ENCODE measurements at regions not wholly inside any gene's neighbourhood (a gene's known extent, or its start where the extent isn't known, plus 50 kb on each side); places are given as distances from the start of the nearest gene placed in this dataset.
"Not testable (repeated sequence)": the region's sequence is repeated elsewhere in the genome, so short reads cannot be mapped to it uniquely, and the experiment has no call there.

DNA sequence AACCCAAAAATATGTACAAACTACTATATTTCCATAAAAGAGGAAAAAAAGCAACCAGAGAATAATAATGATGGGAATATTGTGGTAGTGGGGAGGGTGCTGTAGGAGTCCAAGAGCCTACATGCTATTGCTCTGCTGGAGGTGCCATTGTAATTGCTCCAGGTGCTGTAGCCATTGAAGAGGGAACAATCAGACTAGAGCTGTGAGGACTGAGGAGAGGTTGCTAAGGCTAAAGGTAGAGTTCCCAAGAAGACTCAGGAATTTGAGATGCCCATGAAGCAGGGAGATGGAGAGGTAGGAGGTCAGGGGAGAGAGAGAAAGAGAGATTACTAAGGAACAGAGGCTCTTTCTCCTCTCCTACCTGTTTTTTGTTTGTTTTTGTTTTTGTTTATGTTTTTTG is 394.0 kb downstream of the DMRTA1 start:
- DNase-seq = no peak
- no peak overlapping the region for H3K27ac ChIP-seq (ENCODE audit: low read length)
- intact Hi-C loops (cut with DNase I) = no loop called here
- no peaks in the 10 kb centered on the region for H3K4me1 ChIP-seq (ENCODE audit: control insufficient read depth, insufficient read depth, low read length)
- H3K4me3 ChIP-seq (ENCODE audit: low read length) = no peak overlapping the region
- H3K27me3 ChIP-seq (ENCODE audit: control insufficient read depth, insufficient read depth) = no peaks in the 10 kb centered on the region
- no peaks in the 10 kb centered on the region for H3K9me3 ChIP-seq (ENCODE audit: control insufficient read depth, low read length)
- ATAC-seq = no peak

DNA sequence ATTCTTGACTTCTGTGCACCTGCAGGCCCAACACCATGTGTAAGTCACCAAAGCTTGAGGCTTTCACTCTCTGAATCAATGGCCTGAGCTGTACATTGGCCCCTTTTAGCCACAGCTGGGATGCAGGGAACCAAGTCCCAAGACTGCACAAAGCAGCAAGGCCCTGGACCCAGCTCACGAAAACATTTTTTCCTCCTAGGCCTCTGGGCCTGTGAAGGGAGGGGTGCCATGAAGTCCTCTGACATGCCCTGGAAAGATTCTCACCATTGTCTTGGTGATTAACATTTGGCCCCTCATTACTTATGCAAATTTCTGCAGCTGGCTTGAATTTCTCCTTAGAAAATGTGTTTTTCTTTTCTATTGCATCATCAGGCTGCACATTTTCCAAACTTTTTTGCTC is 398.6 kb downstream of the DMRTA1 start:
- DNase-seq; H3K27ac ChIP-seq (ENCODE audit: low read length); ATAC-seq; H3K27me3 ChIP-seq (ENCODE audit: control insufficient read depth, insufficient read depth); intact Hi-C loops (cut with DNase I); H3K9me3 ChIP-seq (ENCODE audit: control insufficient read depth, low read length); H3K4me1 ChIP-seq (ENCODE audit: control insufficient read depth, insufficient read depth, low read length); H3K4me3 ChIP-seq (ENCODE audit: low read length): not testable (repeated sequence)
- 78% methylated on average over 1 of the region's 1 CpG for WGBS

DNA sequence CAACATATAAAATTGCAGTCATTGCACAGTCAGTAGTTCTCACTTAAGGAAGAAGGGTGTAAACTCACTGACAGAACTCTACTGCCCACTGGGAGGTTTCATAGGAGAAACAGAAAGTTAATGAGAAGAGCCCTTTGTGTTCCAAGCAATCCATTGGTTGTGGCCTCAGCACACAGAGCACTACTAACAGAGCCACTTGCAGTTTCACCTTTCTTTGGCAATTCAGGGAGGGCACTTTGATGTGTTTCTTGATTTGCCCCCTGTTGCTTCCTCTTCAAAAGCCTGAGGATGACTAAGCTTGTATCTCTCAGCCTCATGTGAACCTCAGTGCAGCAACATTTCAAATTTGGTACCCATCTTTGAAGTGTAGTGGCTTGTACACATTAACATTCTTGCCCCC is 409.4 kb downstream of the DMRTA1 start:
- intact Hi-C loops (cut with DNase I) = no loop called here
- DNase-seq (no peak), ATAC-seq (no peak)
- Histone ChIP-seq H3K9me3 (ENCODE audit: control insufficient read depth, low read length) (no peaks in the 10 kb centered on the region), H3K27ac (ENCODE audit: low read length) (no peak overlapping the region), H3K27me3 (ENCODE audit: control insufficient read depth, insufficient read depth) (no peaks in the 10 kb centered on the region), H3K4me1 (ENCODE audit: control insufficient read depth, insufficient read depth, low read length) (no peaks in the 10 kb centered on the region), H3K4me3 (ENCODE audit: low read length) (no peak overlapping the region)

DNA sequence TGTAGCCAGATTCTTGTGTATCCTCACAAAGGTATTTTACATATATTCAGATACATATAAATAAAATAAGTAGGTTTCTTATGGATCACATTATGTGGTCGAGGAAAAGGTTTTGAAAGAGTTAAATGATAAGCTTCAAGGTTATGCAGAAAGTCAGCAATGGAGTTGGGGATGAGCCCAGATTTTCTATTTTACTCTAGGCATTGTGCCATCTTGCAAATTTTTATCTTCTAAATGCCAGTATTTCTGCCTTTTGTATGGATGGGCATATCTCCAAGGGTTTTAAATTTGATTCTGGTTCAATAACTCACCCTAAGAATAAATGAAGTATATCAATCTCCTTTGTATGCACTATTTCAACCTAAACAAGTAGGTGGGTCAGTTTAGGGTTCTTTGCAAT is 410.7 kb downstream of the DMRTA1 start:
- DNase-seq (no peak), ATAC-seq (no peak)
- Histone ChIP-seq H3K4me1 (ENCODE audit: control insufficient read depth, insufficient read depth, low read length) (no peaks in the 10 kb centered on the region), H3K27ac (ENCODE audit: low read length) (no peak overlapping the region), H3K9me3 (ENCODE audit: control insufficient read depth, low read length) (no peaks in the 10 kb centered on the region), H3K27me3 (ENCODE audit: control insufficient read depth, insufficient read depth) (no peaks in the 10 kb centered on the region), H3K4me3 (ENCODE audit: low read length) (no peak overlapping the region)
- intact Hi-C loops (cut with DNase I) = no loop called here
- 67% methylated on average over 1 of the region's 1 CpG for WGBS

DNA sequence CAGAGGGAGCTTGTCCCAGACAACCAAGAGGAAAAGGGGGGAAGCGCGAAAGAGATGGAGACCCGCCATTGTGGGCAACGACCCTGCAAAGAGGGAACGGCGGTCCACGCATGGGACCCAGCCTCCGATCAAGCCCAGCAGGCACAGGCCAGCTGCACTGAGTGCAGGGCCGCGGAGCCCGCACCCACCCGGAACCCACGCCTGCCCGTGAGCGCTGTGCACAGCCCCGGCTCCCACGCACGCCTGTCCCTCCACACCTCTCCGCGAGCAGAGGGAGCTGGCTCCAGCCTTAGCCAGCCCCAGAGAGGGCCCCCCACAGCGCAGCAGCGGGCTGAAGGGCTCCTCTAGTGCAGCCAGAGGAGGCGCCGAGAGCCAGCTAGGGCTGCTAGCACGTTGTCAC is 416.5 kb downstream of the DMRTA1 start:
- WGBS = 91% methylated on average over 25 of the region's 25 CpGs
- H3K4me3 ChIP-seq (ENCODE audit: low read length) = no peak overlapping the region
- no peak overlapping the region for H3K27ac ChIP-seq (ENCODE audit: low read length)
- no peaks in the 10 kb centered on the region for H3K4me1 ChIP-seq (ENCODE audit: control insufficient read depth, insufficient read depth, low read length)
- peak in 1 of 2 donors; percentile 36 for ATAC-seq
- no peaks in the 10 kb centered on the region for H3K27me3 ChIP-seq (ENCODE audit: control insufficient read depth, insufficient read depth)
- intact Hi-C loops (cut with DNase I) = no loop called here
- no peak for DNase-seq
- H3K9me3 ChIP-seq (ENCODE audit: control insufficient read depth, low read length) = no peaks in the 10 kb centered on the region

DNA sequence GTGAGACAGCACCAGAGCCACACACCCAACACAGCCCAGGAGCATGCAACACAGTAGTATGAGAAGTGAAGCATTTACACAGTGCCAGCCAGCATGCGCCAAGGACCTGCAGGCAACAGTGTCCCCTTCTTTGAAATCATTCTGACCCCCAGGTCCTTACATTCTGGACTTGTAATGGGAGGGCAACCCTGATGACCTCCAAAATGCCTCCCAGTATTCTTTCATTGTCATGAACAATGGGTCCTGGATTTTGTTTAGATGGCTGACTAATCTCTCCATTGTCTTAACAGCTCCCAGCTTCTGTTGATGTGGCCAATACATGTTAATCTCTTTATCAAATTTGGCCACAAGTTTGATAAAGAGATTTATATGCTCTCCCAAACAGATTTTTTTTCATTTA is 417.1 kb downstream of the DMRTA1 start:
- Histone ChIP-seq H3K4me1 (ENCODE audit: control insufficient read depth, insufficient read depth, low read length) (no peaks in the 10 kb centered on the region), H3K4me3 (ENCODE audit: low read length) (no peak overlapping the region), H3K27ac (ENCODE audit: low read length) (no peak overlapping the region), H3K9me3 (ENCODE audit: control insufficient read depth, low read length) (no peaks in the 10 kb centered on the region), H3K27me3 (ENCODE audit: control insufficient read depth, insufficient read depth) (no peaks in the 10 kb centered on the region)
- ATAC-seq (no peak), DNase-seq (no peak)
- intact Hi-C loops (cut with DNase I) = no loop called here
- 80% methylated on average over 1 of the region's 1 CpG for WGBS

DNA sequence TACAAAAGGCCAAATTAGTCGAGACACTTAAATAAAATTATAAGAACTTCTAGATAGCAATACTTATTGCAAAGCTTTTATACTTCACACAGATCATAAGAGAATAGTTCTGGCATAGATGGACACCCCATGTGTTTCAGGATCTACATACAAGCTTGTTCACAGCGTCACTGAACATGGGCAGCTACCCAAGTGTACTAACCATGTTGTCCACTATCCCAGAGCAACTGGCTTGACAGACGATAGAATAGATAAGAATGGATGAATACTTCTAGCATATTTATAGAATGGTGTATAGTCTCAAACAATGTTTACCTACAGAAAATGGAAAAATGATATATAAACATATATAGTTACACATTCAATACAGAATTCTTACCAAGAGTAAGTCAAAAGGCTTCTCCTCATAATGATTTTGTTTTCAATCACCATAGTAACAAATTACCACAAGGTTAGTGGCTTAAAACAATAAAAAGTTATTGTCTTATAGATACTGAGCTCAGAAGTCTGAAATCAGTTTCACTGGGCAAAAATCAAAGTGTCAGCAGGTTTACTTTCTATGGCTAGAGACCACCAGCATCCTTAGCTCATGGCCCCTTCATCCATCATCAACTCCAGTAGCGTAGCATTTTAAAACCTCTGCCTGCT is 446.7 kb downstream of the DMRTA1 start:
- DNase-seq (no peak), ATAC-seq (no peak)
- WGBS = 65% methylated on average over 4 of the region's 4 CpGs
- Histone ChIP-seq H3K4me1 (ENCODE audit: control insufficient read depth, insufficient read depth, low read length) (no peaks in the 10 kb centered on the region), H3K4me3 (ENCODE audit: low read length) (no peak overlapping the region), H3K27me3 (ENCODE audit: control insufficient read depth, insufficient read depth) (no peaks in the 10 kb centered on the region), H3K27ac (ENCODE audit: low read length) (no peak overlapping the region), H3K9me3 (ENCODE audit: control insufficient read depth, low read length) (no peaks in the 10 kb centered on the region)
- intact Hi-C loops (cut with DNase I) = no loop called here

DNA sequence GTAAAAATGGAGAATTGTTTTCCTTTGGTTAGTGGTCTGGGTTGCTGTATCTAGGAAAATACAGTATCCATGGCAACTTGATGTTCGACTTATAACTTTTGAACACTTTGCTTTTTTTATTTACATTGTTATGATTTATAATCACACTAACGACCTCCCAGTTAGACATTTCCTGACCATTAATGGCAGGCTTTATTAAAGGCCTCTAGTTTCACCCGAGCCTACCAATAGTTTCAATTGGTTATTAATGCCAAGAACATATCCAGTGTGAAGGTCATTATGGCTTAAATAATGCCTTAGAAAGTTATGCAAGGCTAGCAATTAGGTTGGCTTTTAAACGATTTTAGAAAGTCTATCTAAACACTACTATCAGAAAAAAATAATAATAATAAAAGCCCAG is 452.0 kb downstream of the DMRTA1 start:
- ATAC-seq (no peak), DNase-seq (no peak)
- Histone ChIP-seq H3K9me3 (ENCODE audit: control insufficient read depth, low read length) (no peaks in the 10 kb centered on the region), H3K4me3 (ENCODE audit: low read length) (no peak overlapping the region), H3K4me1 (ENCODE audit: control insufficient read depth, insufficient read depth, low read length) (no peaks in the 10 kb centered on the region), H3K27ac (ENCODE audit: low read length) (no peak overlapping the region), H3K27me3 (ENCODE audit: control insufficient read depth, insufficient read depth) (no peaks in the 10 kb centered on the region)
- intact Hi-C loops (cut with DNase I) = no loop called here
- 54% methylated on average over 4 of the region's 4 CpGs for WGBS

DNA sequence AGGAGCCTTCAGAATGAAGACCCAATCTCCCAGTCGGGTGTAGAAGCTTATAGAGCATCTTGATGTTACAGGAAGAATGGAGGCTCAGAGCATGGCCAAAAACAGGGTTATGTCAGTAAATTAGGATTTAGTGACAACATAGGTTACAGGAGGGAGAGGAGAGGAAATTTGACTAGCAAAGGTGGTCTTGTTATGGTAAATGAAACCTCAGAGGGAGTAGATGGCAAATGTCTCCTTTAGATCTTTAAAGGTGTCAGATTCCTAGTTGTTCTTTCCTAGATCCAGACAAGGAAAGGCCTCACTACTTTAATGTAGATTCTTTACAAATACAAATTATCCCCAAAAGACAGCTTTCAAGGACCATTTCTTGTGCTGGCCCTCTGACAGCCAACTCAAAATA is 465.0 kb downstream of the DMRTA1 start:
- ATAC-seq = no peak
- Histone ChIP-seq H3K27ac (ENCODE audit: low read length) (no peak overlapping the region), H3K4me3 (ENCODE audit: low read length) (no peak overlapping the region), H3K4me1 (ENCODE audit: control insufficient read depth, insufficient read depth, low read length) (no peaks in the 10 kb centered on the region), H3K9me3 (ENCODE audit: control insufficient read depth, low read length) (no peaks in the 10 kb centered on the region), H3K27me3 (ENCODE audit: control insufficient read depth, insufficient read depth) (no peaks in the 10 kb centered on the region)
- DNase-seq = no peak
- 42% methylated on average over 1 of the region's 1 CpG for WGBS
- intact Hi-C loops (cut with DNase I) = no loop called here

DNA sequence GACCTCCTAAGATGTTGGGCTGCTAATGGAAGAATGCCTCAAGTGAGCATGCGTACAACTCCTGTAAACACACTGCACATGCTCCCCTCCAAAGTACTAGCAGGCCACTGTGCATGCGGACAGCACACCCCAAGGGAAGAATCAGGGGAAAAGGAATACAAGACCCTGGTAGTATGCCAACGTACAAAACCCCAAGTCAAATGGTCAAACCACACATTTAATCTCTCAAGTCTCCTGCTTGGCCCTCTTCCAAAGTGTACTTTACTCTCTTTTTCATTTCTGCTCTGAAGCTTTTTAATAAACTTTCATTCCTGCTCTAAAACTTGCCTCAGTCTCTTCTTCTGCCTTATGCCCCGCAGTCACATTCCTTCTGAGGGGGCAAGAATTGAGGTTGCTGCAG is 466.4 kb downstream of the DMRTA1 start:
- peak in 1 of 3 donors; percentile 9 for DNase-seq
- Histone ChIP-seq H3K27me3 (ENCODE audit: control insufficient read depth, insufficient read depth) (no peaks in the 10 kb centered on the region), H3K4me3 (ENCODE audit: low read length) (no peak overlapping the region), H3K9me3 (ENCODE audit: control insufficient read depth, low read length) (no peaks in the 10 kb centered on the region), H3K27ac (ENCODE audit: low read length) (no peak overlapping the region), H3K4me1 (ENCODE audit: control insufficient read depth, insufficient read depth, low read length) (no peaks in the 10 kb centered on the region)
- WGBS = 60% methylated on average over 4 of the region's 4 CpGs
- no peak for ATAC-seq
- intact Hi-C loops (cut with DNase I) = no loop called here

DNA sequence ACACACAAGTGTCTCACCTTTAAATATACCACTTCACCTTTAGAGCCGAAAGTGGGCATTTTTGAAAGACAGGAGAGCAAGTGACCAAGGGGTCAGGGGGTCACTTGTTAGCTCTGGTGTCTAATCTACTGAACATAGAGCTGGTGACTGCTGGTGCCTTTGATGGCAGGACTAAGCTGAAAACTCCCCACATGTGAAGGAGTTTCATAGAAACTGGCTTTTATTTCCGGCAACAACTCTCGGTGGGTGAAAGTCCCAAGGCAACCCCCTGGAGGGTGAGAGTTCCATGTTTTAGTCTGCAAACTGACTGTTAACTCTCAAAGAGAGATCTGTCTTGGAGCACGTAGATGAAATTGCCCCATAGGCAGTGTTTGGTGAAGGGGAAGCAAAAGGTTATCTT is 466.9 kb downstream of the DMRTA1 start:
- Histone ChIP-seq H3K4me3 (ENCODE audit: low read length) (no peak overlapping the region), H3K9me3 (ENCODE audit: control insufficient read depth, low read length) (no peaks in the 10 kb centered on the region), H3K27me3 (ENCODE audit: control insufficient read depth, insufficient read depth) (no peaks in the 10 kb centered on the region), H3K4me1 (ENCODE audit: control insufficient read depth, insufficient read depth, low read length) (no peaks in the 10 kb centered on the region), H3K27ac (ENCODE audit: low read length) (no peak overlapping the region)
- ATAC-seq = no peak
- intact Hi-C loops (cut with DNase I) = no loop called here
- no peak for DNase-seq
- 41% methylated on average over 4 of the region's 4 CpGs for WGBS

DNA sequence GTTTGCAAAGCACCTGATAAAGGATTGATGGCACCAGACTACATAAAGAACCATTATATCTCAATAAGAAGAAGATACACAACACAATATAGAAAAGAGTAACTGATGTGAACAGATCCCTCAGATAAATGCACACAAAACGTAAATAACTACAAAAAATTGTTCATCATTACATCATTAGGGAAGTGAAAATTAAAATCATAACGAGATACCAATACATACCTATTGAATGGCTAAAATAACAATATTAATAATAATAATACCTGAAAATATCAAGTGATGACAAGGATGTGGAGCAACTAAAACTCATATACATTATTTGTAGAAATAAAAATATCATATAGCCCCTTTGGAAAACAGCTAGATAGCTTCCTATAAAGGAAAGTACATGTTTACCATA is 469.5 kb downstream of the DMRTA1 start:
- no peak for DNase-seq
- WGBS = 56% methylated on average over 2 of the region's 2 CpGs
- Histone ChIP-seq H3K27me3 (ENCODE audit: control insufficient read depth, insufficient read depth) (no peaks in the 10 kb centered on the region), H3K9me3 (ENCODE audit: control insufficient read depth, low read length) (no peaks in the 10 kb centered on the region), H3K4me1 (ENCODE audit: control insufficient read depth, insufficient read depth, low read length) (no peaks in the 10 kb centered on the region), H3K27ac (ENCODE audit: low read length) (no peak overlapping the region), H3K4me3 (ENCODE audit: low read length) (no peak overlapping the region)
- no peak for ATAC-seq
- intact Hi-C loops (cut with DNase I) = no loop called here
